ENCODE measurements at regions not wholly inside any gene's neighbourhood (a gene's known extent, or its start where the extent isn't known, plus 50 kb on each side); places are given as distances from the start of the nearest gene placed in this dataset.
A peak's percentile ranks its signal among the peaks of the same experiment; 100 is the strongest.
"Not testable (repeated sequence)": the region's sequence is repeated elsewhere in the genome, so short reads cannot be mapped to it uniquely, and the experiment has no call there.

GRCh38 chr3:194061421-194062030 lies 74.4 kb upstream of the HES1 start:
- CTCF ChIA-PET: interaction anchor here (0.7 to 0.8 kb wide), 3 partner anchors 35 to 140 kb away, joined by 3 read pairs; no protein-coding TSS in a partner anchor
- no peak for TF ChIP-seq CTCF (IDR thresholded peaks at IDR 0.05; ENCODE audit: unreplicated experiment)
- no TSS peak for BruUV-seq (replicated peaks)
- no peak overlapping the region for H3K4me3 Mint-ChIP-seq (ENCODE audit: low read depth, unreplicated experiment)
- peaks cover 2% of the 10 kb centered on the region for H3K9me3 Mint-ChIP-seq (ENCODE audit: low read depth, unreplicated experiment)
- H3K27ac Mint-ChIP-seq (ENCODE audit: unreplicated experiment): peak overlapping the region; percentile 53
- peaks cover 8% of the 10 kb centered on the region for H3K36me3 Mint-ChIP-seq (ENCODE audit: insufficient read depth, unreplicated experiment)
- H3K4me1 Mint-ChIP-seq (ENCODE audit: low read depth, unreplicated experiment): peaks cover 52% of the 10 kb centered on the region
- no peaks in the 10 kb centered on the region for H3K27me3 Mint-ChIP-seq (ENCODE audit: unreplicated experiment)
- intact Hi-C loops (cut with micrococcal nuclease; ENCODE audit: unreplicated experiment): loop anchor here (2.0 to 5.0 kb wide), 3 partner anchors 69 to 279 kb away; no protein-coding TSS in a partner anchor
- DNase-seq: peak; percentile 32

- Mint-ChIP-seq H3K4me3 (ENCODE audit: low read depth, unreplicated experiment) (no peak overlapping the region), H3K4me1 (ENCODE audit: low read depth, unreplicated experiment) (peaks cover 39% of the 10 kb centered on the region), H3K36me3 (ENCODE audit: insufficient read depth, unreplicated experiment) (no peaks in the 10 kb centered on the region), H3K27ac (ENCODE audit: unreplicated experiment) (no peak overlapping the region), H3K9me3 (ENCODE audit: low read depth, unreplicated experiment) (peaks cover 10% of the 10 kb centered on the region), H3K27me3 (ENCODE audit: unreplicated experiment) (no peaks in the 10 kb centered on the region)
- BruUV-seq (replicated peaks): no TSS peak
- no peak for DNase-seq
- intact Hi-C loops (cut with micrococcal nuclease; ENCODE audit: unreplicated experiment): loop anchor here (2.0 to 5.0 kb wide), 3 partner anchors 68 to 281 kb away; no protein-coding TSS in a partner anchor
- TF ChIP-seq CTCF (IDR thresholded peaks at IDR 0.05; ENCODE audit: unreplicated experiment): no peak
- CTCF ChIA-PET: interaction anchor here (0.6 to 1.3 kb wide), 3 partner anchors 42 to 68 kb away, joined by 3 to 5 read pairs (median 4); no protein-coding TSS in a partner anchor
These were observed 73.1 kb upstream of the HES1 start for GRCh38 chr3:194062830-194063229.

- DNase-seq: no peak
- Mint-ChIP-seq H3K36me3 (ENCODE audit: insufficient read depth, unreplicated experiment) (no peaks in the 10 kb centered on the region), H3K9me3 (ENCODE audit: low read depth, unreplicated experiment) (peaks cover 16% of the 10 kb centered on the region), H3K27me3 (ENCODE audit: unreplicated experiment) (no peaks in the 10 kb centered on the region), H3K27ac (ENCODE audit: unreplicated experiment) (no peak overlapping the region), H3K4me1 (ENCODE audit: low read depth, unreplicated experiment) (peaks cover 42% of the 10 kb centered on the region), H3K4me3 (ENCODE audit: low read depth, unreplicated experiment) (no peak overlapping the region)
- TF ChIP-seq CTCF (IDR thresholded peaks at IDR 0.05; ENCODE audit: unreplicated experiment): no peak
- intact Hi-C loops (cut with micrococcal nuclease; ENCODE audit: unreplicated experiment): loop anchor here (5.0 kb wide), 2 partner anchors 192 to 282 kb away; no protein-coding TSS in a partner anchor
- BruUV-seq (replicated peaks): no TSS peak
- CTCF ChIA-PET: interaction anchor here (1.2 kb wide), 1 partner anchor 11 kb away, joined by 4 read pairs; no protein-coding TSS in a partner anchor
These were observed 71.3 kb upstream of the HES1 start for GRCh38 chr3:194064380-194065332.

- intact Hi-C loops (cut with micrococcal nuclease; ENCODE audit: unreplicated experiment); H3K4me3 Mint-ChIP-seq (ENCODE audit: low read depth, unreplicated experiment); H3K27me3 Mint-ChIP-seq (ENCODE audit: unreplicated experiment); DNase-seq; CTCF ChIA-PET; H3K27ac Mint-ChIP-seq (ENCODE audit: unreplicated experiment); BruUV-seq (replicated peaks): not testable (repeated sequence)
- peaks cover 28% of the 10 kb centered on the region for H3K4me1 Mint-ChIP-seq (ENCODE audit: low read depth, unreplicated experiment)
- peaks cover 16% of the 10 kb centered on the region for H3K9me3 Mint-ChIP-seq (ENCODE audit: low read depth, unreplicated experiment)
- H3K36me3 Mint-ChIP-seq (ENCODE audit: insufficient read depth, unreplicated experiment): peaks cover 17% of the 10 kb centered on the region
These were observed 68.6 kb upstream of the HES1 start for GRCh38 chr3:194067327-194067726.

All from Calu3 (cell line).